ENCODE measurements at regions not wholly inside any gene's neighbourhood (a gene's known extent, or its start where the extent isn't known, plus 50 kb on each side); places are given as distances from the start of the nearest gene placed in this dataset.
A peak's percentile ranks its signal among the peaks of the same experiment; 100 is the strongest.

DNA sequence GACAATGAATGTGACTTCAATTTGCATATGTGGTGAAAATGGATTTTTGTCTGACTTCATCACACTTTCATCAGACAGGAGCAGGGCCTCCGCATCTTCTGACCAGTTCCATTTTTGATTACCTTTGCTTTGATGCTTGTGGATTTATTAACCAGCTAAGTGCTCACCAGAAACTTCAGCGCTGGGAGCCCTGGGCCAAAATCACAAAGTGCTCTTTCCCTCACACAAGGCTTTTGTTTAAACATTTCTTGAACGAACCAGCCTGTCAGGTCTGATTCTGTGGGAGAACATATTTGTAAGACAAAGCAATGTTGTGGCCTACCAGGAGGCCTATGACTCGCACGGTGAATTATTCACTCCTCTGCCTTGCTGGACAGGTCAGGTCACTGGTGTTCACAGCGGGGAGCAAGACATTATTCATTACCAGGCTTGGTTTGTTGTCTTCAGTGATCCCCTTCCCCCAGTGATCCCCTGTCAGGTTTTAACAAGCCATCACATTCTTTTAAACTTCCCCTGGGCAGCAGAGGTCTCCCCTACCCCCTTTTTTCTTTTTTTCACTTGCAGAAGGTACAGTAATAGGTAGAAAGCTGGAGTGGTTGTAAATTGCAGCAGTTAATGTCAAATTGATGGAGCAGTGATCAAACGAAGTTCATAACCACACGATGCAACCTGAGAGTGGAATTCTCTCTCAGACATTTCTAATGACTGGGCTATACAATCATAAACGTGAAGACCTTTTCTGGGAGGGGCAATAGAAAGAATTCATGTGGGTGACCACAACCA is 167.5 kb upstream of the PRICKLE1 start:
- Histone ChIP-seq H3K9ac (no peak overlapping the region), H3K9me3 (ENCODE audit: low read depth) (no peaks in the 10 kb centered on the region), H3K27me3 (no peaks in the 10 kb centered on the region), H3K4me3 (peak overlapping the region; percentile 7), H3K79me2 (ENCODE audit: low read depth) (no peaks in the 10 kb centered on the region), H2AFZ (replicated peaks) (no peak overlapping the region), H4K20me1 (ENCODE audit: low read depth) (no peaks in the 10 kb centered on the region), H3K36me3 (no peaks in the 10 kb centered on the region), H3K4me2 (peak overlapping the region; percentile 52), H3K27ac (peak overlapping the region; percentile 5), H3F3A (ENCODE audit: low read depth) (peaks cover 18% of the 10 kb centered on the region), H3K4me1 (peaks cover 21% of the 10 kb centered on the region)
- peak; percentile 76 for DNase-seq (ENCODE audit: low spot score)
- TF ChIP-seq, protein P1, sequence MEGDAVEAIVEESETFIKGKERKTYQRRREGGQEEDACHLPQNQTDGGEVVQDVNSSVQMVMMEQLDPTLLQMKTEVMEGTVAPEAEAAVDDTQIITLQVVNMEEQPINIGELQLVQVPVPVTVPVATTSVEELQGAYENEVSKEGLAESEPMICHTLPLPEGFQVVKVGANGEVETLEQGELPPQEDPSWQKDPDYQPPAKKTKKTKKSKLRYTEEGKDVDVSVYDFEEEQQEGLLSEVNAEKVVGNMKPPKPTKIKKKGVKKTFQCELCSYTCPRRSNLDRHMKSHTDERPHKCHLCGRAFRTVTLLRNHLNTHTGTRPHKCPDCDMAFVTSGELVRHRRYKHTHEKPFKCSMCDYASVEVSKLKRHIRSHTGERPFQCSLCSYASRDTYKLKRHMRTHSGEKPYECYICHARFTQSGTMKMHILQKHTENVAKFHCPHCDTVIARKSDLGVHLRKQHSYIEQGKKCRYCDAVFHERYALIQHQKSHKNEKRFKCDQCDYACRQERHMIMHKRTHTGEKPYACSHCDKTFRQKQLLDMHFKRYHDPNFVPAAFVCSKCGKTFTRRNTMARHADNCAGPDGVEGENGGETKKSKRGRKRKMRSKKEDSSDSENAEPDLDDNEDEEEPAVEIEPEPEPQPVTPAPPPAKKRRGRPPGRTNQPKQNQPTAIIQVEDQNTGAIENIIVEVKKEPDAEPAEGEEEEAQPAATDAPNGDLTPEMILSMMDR (IDR thresholded peaks at IDR 0.05), result no peak
- TF ChIP-seq EZH2phosphoT487 (IDR thresholded peaks at IDR 0.05) (no peak), EZH2 (IDR thresholded peaks at IDR 0.05) (no peak)
- Mint-ChIP-seq H3K27ac (peak overlapping the region; percentile 93), H3K36me3 (peaks cover 2% of the 10 kb centered on the region), H3K27me3 (ENCODE audit: insufficient read depth, low read depth) (peaks cover 4% of the 10 kb centered on the region), H3K9me3 (peaks cover 6% of the 10 kb centered on the region), H3K4me3 (peak overlapping the region; percentile 54), H3K4me1 (peaks cover 40% of the 10 kb centered on the region)

DNA sequence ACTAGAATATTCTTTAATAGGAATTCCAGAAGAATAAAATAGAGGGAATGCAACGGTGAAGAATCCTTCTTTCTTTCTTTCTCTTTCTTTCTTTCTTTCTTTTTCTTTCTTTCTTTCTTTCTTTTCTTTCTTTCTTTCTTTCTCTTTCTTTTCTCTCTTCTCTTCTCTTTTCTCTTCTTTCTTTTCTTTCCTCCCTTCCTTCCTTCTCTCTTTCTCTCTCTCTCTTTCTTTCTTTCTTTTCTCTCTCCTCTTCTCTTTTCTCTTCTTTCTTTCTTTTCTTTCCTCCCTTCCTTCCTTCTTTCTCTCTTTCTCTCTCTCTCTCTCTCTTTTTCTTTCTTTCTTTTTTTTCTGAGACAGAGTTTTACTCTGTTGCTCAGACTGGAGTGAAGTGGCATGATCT is 160.8 kb upstream of the PRICKLE1 start:
- H3K27ac ChIP-seq, result no peak overlapping the region
- TF ChIP-seq, protein P1 (IDR thresholded peaks at IDR 0.05), result no peak
- TF ChIP-seq EZH2phosphoT487 (IDR thresholded peaks at IDR 0.05) (no peak), EZH2 (IDR thresholded peaks at IDR 0.05) (no peak)
- H3K27me3 Mint-ChIP-seq (ENCODE audit: insufficient read depth, low read depth), result no peaks in the 10 kb centered on the region
- H3K4me3 Mint-ChIP-seq, result no peak overlapping the region
- no peak overlapping the region for H3K27ac Mint-ChIP-seq
- no peaks in the 10 kb centered on the region for H4K20me1 ChIP-seq (ENCODE audit: low read depth)
- H3K79me2 ChIP-seq (ENCODE audit: low read depth), result no peaks in the 10 kb centered on the region
- H3K4me3 ChIP-seq, result no peak overlapping the region
- H3K9me3 ChIP-seq (ENCODE audit: low read depth), result peaks cover 4% of the 10 kb centered on the region
- no peaks in the 10 kb centered on the region for H3K4me1 Mint-ChIP-seq
- no peaks in the 10 kb centered on the region for H3K27me3 ChIP-seq
- H2AFZ ChIP-seq (replicated peaks), result no peak overlapping the region
- H3K9me3 Mint-ChIP-seq, result peaks cover 17% of the 10 kb centered on the region
- no peak for DNase-seq (ENCODE audit: low spot score)
- no peak overlapping the region for H3K4me2 ChIP-seq
- H3K36me3 Mint-ChIP-seq, result peaks cover 2% of the 10 kb centered on the region
- H3K9ac ChIP-seq, result no peak overlapping the region
- H3K36me3 ChIP-seq, result no peaks in the 10 kb centered on the region
- no peaks in the 10 kb centered on the region for H3F3A ChIP-seq (ENCODE audit: low read depth)
- no peaks in the 10 kb centered on the region for H3K4me1 ChIP-seq

DNA sequence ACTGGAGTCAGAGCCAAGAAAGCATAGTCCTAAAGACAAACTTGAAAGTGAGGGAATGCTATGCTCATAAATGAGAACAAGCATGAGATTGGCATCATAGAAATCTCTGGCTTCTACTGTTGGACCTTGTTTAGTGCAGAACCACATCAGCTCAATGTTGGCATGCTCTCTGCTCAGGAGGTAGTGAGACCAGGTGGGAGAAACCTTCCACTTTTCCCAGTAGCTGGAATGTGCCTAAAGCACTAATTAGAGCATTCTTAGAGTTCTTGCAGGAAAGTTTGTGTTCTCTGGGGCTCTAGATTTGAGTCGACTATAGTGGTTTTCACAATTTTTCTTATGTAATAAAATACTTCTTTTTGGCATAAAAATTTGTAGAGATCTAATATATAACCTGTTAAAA is 159.7 kb upstream of the PRICKLE1 start:
- no peak overlapping the region for H3K27ac ChIP-seq
- H3K4me2 ChIP-seq, result no peak overlapping the region
- no peak overlapping the region for H2AFZ ChIP-seq (replicated peaks)
- H3K4me1 ChIP-seq, result no peaks in the 10 kb centered on the region
- no peak for DNase-seq (ENCODE audit: low spot score)
- Mint-ChIP-seq H3K27ac (no peak overlapping the region), H3K4me3 (no peak overlapping the region), H3K36me3 (peaks cover 2% of the 10 kb centered on the region), H3K4me1 (peaks cover 5% of the 10 kb centered on the region), H3K9me3 (peaks cover 20% of the 10 kb centered on the region), H3K27me3 (ENCODE audit: insufficient read depth, low read depth) (no peaks in the 10 kb centered on the region)
- H4K20me1 ChIP-seq (ENCODE audit: low read depth), result no peaks in the 10 kb centered on the region
- H3K9ac ChIP-seq, result no peak overlapping the region
- H3F3A ChIP-seq (ENCODE audit: low read depth), result no peaks in the 10 kb centered on the region
- no peak overlapping the region for H3K4me3 ChIP-seq
- no peaks in the 10 kb centered on the region for H3K27me3 ChIP-seq
- H3K9me3 ChIP-seq (ENCODE audit: low read depth), result peaks cover 4% of the 10 kb centered on the region
- TF ChIP-seq, protein P1 (IDR thresholded peaks at IDR 0.05), result no peak
- TF ChIP-seq EZH2phosphoT487 (IDR thresholded peaks at IDR 0.05) (no peak), EZH2 (IDR thresholded peaks at IDR 0.05) (no peak)
- no peaks in the 10 kb centered on the region for H3K36me3 ChIP-seq
- H3K79me2 ChIP-seq (ENCODE audit: low read depth), result no peaks in the 10 kb centered on the region
